Urinary bladder (tissue), 3 donors: ENCODE measurements at regions not wholly inside any gene's neighbourhood (a gene's known extent, or its start where the extent isn't known, plus 50 kb on each side); places are given as distances from the start of the nearest gene placed in this dataset.

Source experiments
- DNase-seq: peaks from one replicate; pipeline ENCODE4 v3.0.0-alpha.2; 2015; ENCODE audit errors: extremely low spot score
- H3K27ac ChIP-seq: one replicate; pipeline ENCODE4 v1.5.1; 2013; ENCODE audit warnings: low read depth, mild to moderate bottlenecking, moderate library complexity
- H3K36me3 ChIP-seq: one replicate; pipeline ENCODE4 v1.6.1; 2013; ENCODE audit warnings: mild to moderate bottlenecking, moderate library complexity; ENCODE audit not compliant: insufficient read depth
- H3K4me1 ChIP-seq: one replicate; pipeline ENCODE4 v1.6.1; 2013; ENCODE audit warnings: mild to moderate bottlenecking, moderate library complexity; ENCODE audit not compliant: insufficient read depth
- H3K4me3 ChIP-seq: one replicate; pipeline ENCODE4 v1.5.1; 2013; ENCODE audit warnings: low read depth, low read length
- WGBS: extraction: QIAGEN DNeasy Blood & Tissue Kit; methylation state at CpG from one replicate; pipeline ENCODE4 v1.1.7; 2013; 5-methylcytosine and 5-hydroxymethylcytosine counted together
- donor health status: healthy with polysubstance abuse.
- donor health status: healthy.

GRCh38 chr16:48879223-48880122 is 269.5 kb upstream of the N4BP1 start:
- Histone ChIP-seq H3K4me3 (no peak overlapping the region), H3K27ac (no peak overlapping the region), H3K4me1 (no peaks in the 10 kb centered on the region), H3K36me3 (no peaks in the 10 kb centered on the region)
- DNase-seq, result no peak
- WGBS, result 54% methylated on average over 14 of the region's 14 CpGs

- Histone ChIP-seq H3K4me3 (no peak overlapping the region), H3K27ac (no peak overlapping the region), H3K4me1 (no peaks in the 10 kb centered on the region), H3K36me3 (no peaks in the 10 kb centered on the region)
- WGBS, result 90% methylated on average over 3 of the region's 3 CpGs
- DNase-seq, result no peak
These were observed 268.0 kb upstream of the N4BP1 start for GRCh38 chr16:48877946-48878345.

GRCh38 chr16:48870141-48870540 is 260.2 kb upstream of the N4BP1 start:
- no peak for DNase-seq
- no peaks in the 10 kb centered on the region for H3K4me1 ChIP-seq
- 69% methylated on average over 2 of the region's 2 CpGs for WGBS
- no peak overlapping the region for H3K4me3 ChIP-seq
- no peak overlapping the region for H3K27ac ChIP-seq
- H3K36me3 ChIP-seq, result no peaks in the 10 kb centered on the region

GRCh38 chr16:48865520-48865919 is 255.5 kb upstream of the N4BP1 start:
- Histone ChIP-seq H3K27ac (no peak overlapping the region), H3K36me3 (no peaks in the 10 kb centered on the region), H3K4me1 (no peaks in the 10 kb centered on the region), H3K4me3 (no peak overlapping the region)
- 61% methylated on average over 3 of the region's 3 CpGs for WGBS
- no peak for DNase-seq

DNA sequence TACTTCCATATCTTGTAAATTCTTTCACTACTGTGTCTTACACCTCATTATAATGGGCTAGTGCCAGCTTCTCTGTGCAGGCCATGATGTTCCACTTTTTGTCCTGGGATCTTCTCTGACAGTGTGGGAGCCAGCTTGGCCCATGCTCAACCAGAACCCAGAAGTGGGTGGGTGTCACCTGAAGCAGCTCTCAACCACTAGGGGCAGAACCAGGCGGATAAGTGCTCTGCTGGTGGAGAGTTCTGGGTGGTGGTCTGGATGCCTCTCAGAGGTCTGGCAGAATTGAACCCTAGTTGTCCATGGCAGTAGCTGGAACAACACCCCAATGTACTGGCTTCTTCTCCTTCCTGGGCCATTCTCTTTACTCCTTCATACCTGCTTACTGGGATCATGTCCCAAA is 254.1 kb upstream of the N4BP1 start:
- no peak overlapping the region for H3K27ac ChIP-seq
- DNase-seq, result no peak
- 90% methylated on average over 1 of the region's 1 CpG for WGBS
- no peaks in the 10 kb centered on the region for H3K4me1 ChIP-seq
- no peaks in the 10 kb centered on the region for H3K36me3 ChIP-seq
- H3K4me3 ChIP-seq, result no peak overlapping the region

DNA sequence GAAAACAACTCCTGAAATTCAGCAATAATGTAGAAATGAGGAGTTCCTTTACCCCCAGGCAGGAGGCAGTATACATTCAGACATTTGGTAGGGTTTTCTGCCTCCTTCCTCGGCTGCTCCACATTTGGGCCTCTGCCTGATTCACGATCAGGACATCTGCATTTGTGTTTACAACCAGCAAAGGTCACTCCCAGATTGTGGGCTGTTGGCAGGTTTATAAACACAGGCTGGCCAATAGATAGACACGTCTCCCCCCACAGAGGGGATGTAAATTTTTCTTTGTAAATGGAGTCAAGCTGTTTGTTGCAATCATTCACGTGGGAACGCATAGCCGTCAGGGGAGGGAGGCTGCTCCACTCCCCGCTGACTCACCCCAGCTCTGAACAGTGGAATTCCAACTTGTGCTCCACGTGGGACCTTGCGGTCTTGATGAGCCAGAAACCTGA is 252.1 kb upstream of the N4BP1 start:
- H3K4me1 ChIP-seq, result no peaks in the 10 kb centered on the region
- H3K27ac ChIP-seq, result no peak overlapping the region
- no peak overlapping the region for H3K4me3 ChIP-seq
- no peak for DNase-seq
- H3K36me3 ChIP-seq, result no peaks in the 10 kb centered on the region
- 11% methylated on average over 9 of the region's 9 CpGs for WGBS

- Histone ChIP-seq H3K4me1 (no peaks in the 10 kb centered on the region), H3K4me3 (no peak overlapping the region), H3K27ac (no peak overlapping the region), H3K36me3 (no peaks in the 10 kb centered on the region)
- no peak for DNase-seq
- 64% methylated on average over 1 of the region's 1 CpG for WGBS
These were observed 250.4 kb upstream of the N4BP1 start for GRCh38 chr16:48860341-48860740.

DNA sequence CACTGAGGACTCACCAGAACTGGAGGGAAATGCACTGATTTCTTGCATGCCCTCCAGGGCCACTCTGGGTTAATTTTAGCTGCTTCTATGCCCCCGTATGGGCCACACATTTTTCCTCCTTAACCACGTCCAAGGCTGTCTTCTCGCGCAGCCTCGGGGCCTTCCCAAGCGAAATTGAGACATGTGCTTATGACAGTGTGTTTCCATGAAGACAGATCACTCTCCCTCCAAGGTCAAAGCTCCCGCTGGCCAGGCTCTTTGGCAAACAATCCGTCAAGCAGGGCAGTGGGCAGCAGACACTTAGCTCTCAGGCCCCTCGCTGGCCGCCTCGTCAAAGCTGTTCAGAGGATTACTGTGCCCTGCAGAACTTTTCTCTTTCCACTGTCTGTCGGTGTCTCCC is 243.0 kb upstream of the N4BP1 start:
- Histone ChIP-seq H3K4me3 (no peak overlapping the region), H3K4me1 (no peaks in the 10 kb centered on the region), H3K27ac (no peak overlapping the region), H3K36me3 (no peaks in the 10 kb centered on the region)
- no peak for DNase-seq
- WGBS, result 74% methylated on average over 12 of the region's 12 CpGs

GRCh38 chr16:48852458-48852857 is 242.5 kb upstream of the N4BP1 start:
- 76% methylated on average over 6 of the region's 6 CpGs for WGBS
- no peak overlapping the region for H3K4me3 ChIP-seq
- no peak overlapping the region for H3K27ac ChIP-seq
- no peaks in the 10 kb centered on the region for H3K36me3 ChIP-seq
- no peak for DNase-seq
- H3K4me1 ChIP-seq, result no peaks in the 10 kb centered on the region

DNA sequence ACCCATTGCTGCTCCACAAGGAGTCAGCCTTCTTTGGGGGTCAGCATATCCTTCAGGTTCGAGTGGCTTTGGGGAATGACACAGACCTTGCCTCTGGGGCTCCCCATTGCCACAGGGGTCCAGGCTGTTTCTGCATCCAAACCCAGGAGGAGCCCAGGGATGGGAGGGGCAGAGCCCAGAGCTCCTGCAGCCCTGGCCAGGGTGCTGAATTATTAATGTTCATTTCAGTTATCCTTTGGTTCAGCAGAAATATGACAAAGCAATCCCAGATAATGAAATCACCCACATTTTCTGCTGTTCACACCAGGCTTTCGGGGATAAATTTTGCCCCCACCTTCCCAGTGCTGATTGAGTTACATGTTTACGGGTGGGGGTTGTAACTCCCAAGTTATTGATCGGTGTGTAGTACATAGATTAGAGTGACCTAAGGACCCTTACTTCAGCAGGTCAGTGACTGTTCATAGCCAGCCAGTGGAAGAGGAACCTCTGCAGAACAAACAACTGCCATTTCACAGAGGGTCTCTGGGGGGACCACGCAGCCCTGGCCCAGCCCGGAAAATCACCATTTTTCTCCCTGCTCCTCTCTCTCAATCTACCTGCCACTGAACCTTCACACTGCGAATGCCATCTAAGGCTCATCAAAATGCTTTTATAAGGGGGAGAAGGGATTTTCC is 240.3 kb upstream of the N4BP1 start:
- Histone ChIP-seq H3K4me3 (no peak overlapping the region), H3K36me3 (no peaks in the 10 kb centered on the region), H3K4me1 (no peaks in the 10 kb centered on the region), H3K27ac (no peak overlapping the region)
- no peak for DNase-seq
- WGBS, result 86% methylated on average over 7 of the region's 7 CpGs

GRCh38 chr16:48846277-48846676 is 236.3 kb upstream of the N4BP1 start:
- Histone ChIP-seq H3K36me3 (no peaks in the 10 kb centered on the region), H3K4me1 (no peaks in the 10 kb centered on the region), H3K27ac (no peak overlapping the region), H3K4me3 (no peak overlapping the region)
- no peak for DNase-seq
- WGBS, result 77% methylated on average over 2 of the region's 2 CpGs

- H3K4me3 ChIP-seq, result no peak overlapping the region
- DNase-seq, result no peak
- WGBS, result 35% methylated on average over 2 of the region's 2 CpGs
- H3K36me3 ChIP-seq, result no peaks in the 10 kb centered on the region
- H3K4me1 ChIP-seq, result no peaks in the 10 kb centered on the region
- H3K27ac ChIP-seq, result no peak overlapping the region
These were observed 235.3 kb upstream of the N4BP1 start for GRCh38 chr16:48845261-48845660.

GRCh38 chr16:48838349-48838748 is 228.4 kb upstream of the N4BP1 start:
- 55% methylated on average over 1 of the region's 1 CpG for WGBS
- no peak overlapping the region for H3K4me3 ChIP-seq
- H3K27ac ChIP-seq, result no peak overlapping the region
- no peaks in the 10 kb centered on the region for H3K4me1 ChIP-seq
- H3K36me3 ChIP-seq, result no peaks in the 10 kb centered on the region
- no peak for DNase-seq

DNA sequence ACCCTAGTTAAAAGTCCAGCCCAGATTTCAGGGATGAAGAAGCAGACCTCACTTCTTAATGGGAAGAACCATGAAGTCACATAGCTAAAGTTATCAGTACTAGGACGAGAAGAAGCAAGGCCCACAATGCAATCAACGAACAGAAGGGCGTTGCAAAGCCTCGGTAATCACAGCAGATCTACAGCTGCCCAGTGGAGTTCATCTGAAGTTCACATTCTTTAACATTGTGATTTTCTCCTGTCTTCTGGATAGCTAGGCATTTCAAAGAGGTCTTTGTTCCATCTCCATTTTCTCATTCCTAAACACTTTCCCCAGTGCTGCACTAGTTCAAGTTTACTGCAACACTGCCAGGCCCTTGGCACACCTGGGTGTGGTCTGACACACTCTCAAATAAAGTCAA is 226.7 kb upstream of the N4BP1 start:
- no peak overlapping the region for H3K4me3 ChIP-seq
- DNase-seq, result no peak
- 51% methylated on average over 4 of the region's 4 CpGs for WGBS
- no peaks in the 10 kb centered on the region for H3K36me3 ChIP-seq
- no peak overlapping the region for H3K27ac ChIP-seq
- no peaks in the 10 kb centered on the region for H3K4me1 ChIP-seq
